ENCODE measurements at regions not wholly inside any gene's neighbourhood (a gene's known extent, or its start where the extent isn't known, plus 50 kb on each side); places are given as distances from the start of the nearest gene placed in this dataset.

DNA sequence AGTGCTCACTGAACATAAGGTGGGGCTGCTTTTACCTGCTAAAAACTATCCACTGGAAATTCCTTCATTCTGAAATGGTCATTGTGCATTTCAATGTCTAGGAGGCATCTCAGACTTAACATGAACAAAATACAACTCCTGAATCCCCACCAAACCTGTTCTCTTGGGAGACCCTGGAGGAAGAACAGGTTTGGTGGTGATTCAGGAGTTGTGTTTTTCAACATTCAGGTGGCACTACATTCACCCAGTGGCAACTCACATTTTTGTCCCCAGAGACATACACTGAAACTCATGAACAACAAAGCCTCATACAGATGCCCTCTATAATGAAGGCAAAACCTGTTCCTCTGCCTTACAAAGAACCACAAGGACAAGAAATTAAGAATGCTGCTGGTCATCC is 64.3 kb upstream of the CYP2D6 start:
- H3K4me3 ChIP-seq (ENCODE audit: low read depth, low read length), result no peak overlapping the region
- no peak overlapping the region for H3K27ac ChIP-seq
- H3K36me3 ChIP-seq, result peaks cover 10% of the 10 kb centered on the region; the same call in 1 of the 2 replicates
- no peak for TF ChIP-seq CTCF (IDR thresholded peaks at IDR 0.05; ENCODE audit: low read depth, low read length)
- H3K9me3 ChIP-seq (ENCODE audit: severe bottlenecking), result no peaks in the 10 kb centered on the region
- H3K27me3 ChIP-seq (ENCODE audit: insufficient read depth, low read depth, severe bottlenecking), result no peaks in the 10 kb centered on the region
- no peak for DNase-seq

DNA sequence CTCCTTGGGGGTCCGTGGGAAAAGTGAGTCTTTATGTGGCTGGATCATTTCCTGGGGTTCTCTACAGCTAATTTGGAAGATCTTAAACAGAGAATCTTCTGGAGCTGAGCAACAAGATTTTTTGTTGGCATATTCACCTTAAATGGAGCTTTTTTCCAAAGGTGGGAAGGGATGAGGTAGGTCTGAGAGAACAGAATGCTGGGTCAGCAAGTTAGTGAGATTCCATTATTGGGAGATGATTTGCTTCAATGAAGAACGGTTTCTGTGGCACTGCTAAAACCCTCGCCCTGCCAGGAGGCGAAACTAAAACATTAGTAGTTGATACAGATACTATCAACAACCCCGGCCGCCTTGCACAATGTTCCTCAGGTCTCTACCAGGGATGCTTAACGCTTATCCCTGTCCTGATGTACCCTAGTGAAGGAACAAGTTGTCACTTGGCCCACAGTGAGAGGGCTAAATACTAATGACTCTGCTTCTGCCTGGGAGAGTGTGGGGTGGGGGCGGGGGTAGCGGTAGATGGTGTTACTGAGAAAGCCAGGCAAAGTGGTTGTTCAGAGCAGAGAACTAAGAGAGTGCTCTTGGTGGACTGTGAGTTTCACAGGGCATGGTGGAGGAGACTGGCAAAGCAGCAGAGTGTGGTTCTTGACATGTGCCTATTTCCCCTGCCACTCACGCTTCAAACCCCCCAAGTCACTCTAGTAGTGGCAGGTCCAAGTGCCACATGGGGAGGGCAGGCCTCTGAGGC is 63.7 kb upstream of the CYP2D6 start:
- TF ChIP-seq CTCF (IDR thresholded peaks at IDR 0.05; ENCODE audit: low read depth, low read length), result no peak
- Histone ChIP-seq H3K9me3 (ENCODE audit: severe bottlenecking) (no peaks in the 10 kb centered on the region), H3K36me3 (peaks cover 10% of the 10 kb centered on the region; the same call in 1 of the 2 replicates), H3K27ac (no peak overlapping the region), H3K27me3 (ENCODE audit: insufficient read depth, low read depth, severe bottlenecking) (no peaks in the 10 kb centered on the region), H3K4me3 (ENCODE audit: low read depth, low read length) (no peak overlapping the region)
- DNase-seq, result no peak

- Histone ChIP-seq H3K9me3 (ENCODE audit: severe bottlenecking) (no peaks in the 10 kb centered on the region), H3K4me3 (ENCODE audit: low read depth, low read length) (no peak overlapping the region), H3K36me3 (peaks cover 8% of the 10 kb centered on the region), H3K27me3 (ENCODE audit: insufficient read depth, low read depth, severe bottlenecking) (no peaks in the 10 kb centered on the region), H3K27ac (no peak overlapping the region)
- no peak for TF ChIP-seq CTCF (IDR thresholded peaks at IDR 0.05; ENCODE audit: low read depth, low read length)
- DNase-seq, result no peak
These were observed 61.9 kb upstream of the CYP2D6 start for GRCh38 chr22:42192547-42192946.

DNA sequence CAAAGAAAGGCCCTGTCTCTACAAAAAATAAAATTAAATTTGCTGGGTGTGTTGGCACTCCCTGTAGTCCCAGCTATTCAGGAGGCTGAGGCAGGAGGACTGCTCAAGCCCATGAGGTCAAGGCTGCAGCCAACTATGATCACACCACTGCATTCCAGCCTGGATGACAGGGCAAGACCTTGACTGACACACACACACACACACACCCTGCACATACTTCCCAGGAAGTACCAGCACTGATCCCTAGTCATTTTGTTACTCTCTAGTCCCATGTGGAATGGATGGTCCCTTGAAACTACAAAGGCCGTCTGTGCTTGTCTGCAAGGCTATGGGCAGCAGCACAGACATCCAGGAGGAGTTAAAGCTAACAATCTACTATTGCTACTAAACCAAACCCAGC is 59.7 kb upstream of the CYP2D6 start:
- peaks cover 12% of the 10 kb centered on the region for H3K36me3 ChIP-seq
- H3K4me3 ChIP-seq (ENCODE audit: low read depth, low read length), result no peak overlapping the region
- no peak for DNase-seq
- no peaks in the 10 kb centered on the region for H3K9me3 ChIP-seq (ENCODE audit: severe bottlenecking)
- H3K27ac ChIP-seq, result no peak overlapping the region
- no peak for TF ChIP-seq CTCF (IDR thresholded peaks at IDR 0.05; ENCODE audit: low read depth, low read length)
- no peaks in the 10 kb centered on the region for H3K27me3 ChIP-seq (ENCODE audit: insufficient read depth, low read depth, severe bottlenecking)

- Histone ChIP-seq H3K27ac (no peak overlapping the region), H3K36me3 (peaks cover 12% of the 10 kb centered on the region), H3K9me3 (ENCODE audit: severe bottlenecking) (no peaks in the 10 kb centered on the region), H3K4me3 (ENCODE audit: low read depth, low read length) (no peak overlapping the region), H3K27me3 (ENCODE audit: insufficient read depth, low read depth, severe bottlenecking) (no peaks in the 10 kb centered on the region)
- no peak for DNase-seq
- no peak for TF ChIP-seq CTCF (IDR thresholded peaks at IDR 0.05; ENCODE audit: low read depth, low read length)
These were observed 59.2 kb upstream of the CYP2D6 start for GRCh38 chr22:42189761-42190160.

All from WERI-Rb-1 (cell line).